KG1 (cell line): ENCODE measurements at regions not wholly inside any gene's neighbourhood (a gene's known extent, or its start where the extent isn't known, plus 50 kb on each side); places are given as distances from the start of the nearest gene placed in this dataset.

Experiments used
- DNase-seq: peaks from one replicate; lab custom pipeline; 2025; lab: John Stamatoyannopoulos, UW

GRCh38 chr1:14499312-14500040, 99.0 kb upstream of the KAZN start:
- DNase-seq = no peak

- DNase-seq = no peak
Measured at GRCh38 chr1:14500041-14500440, 98.4 kb upstream of the KAZN start.

- DNase-seq = no peak
Measured at GRCh38 chr1:14500912-14501311, 97.6 kb upstream of the KAZN start.

GRCh38 chr1:14504517-14504916, 94.0 kb upstream of the KAZN start:
- no peak for DNase-seq

- DNase-seq = no peak
Measured at GRCh38 chr1:14506471-14507255, 91.8 kb upstream of the KAZN start.

DNA sequence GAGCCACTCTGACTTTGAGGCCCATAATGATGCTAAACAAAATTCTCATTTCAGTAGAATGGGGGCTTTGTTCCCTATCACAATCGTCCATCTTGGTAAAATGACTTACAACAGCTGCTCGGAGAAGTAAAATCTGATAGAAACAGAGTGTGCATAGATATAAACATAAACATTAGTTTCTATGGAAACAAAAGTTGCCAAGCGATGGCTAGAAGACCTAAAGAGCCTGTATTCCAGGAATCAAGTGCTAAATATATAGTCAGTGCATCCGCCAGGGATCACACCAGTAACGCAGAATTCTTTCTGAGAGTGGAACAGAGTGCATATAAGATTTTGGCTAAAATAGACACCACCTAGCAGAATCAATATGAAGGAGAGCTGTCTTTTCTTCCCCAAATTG, 91.2 kb upstream of the KAZN start:
- DNase-seq = no peak

- DNase-seq = no peak
Measured at GRCh38 chr1:14508613-14509012, 89.9 kb upstream of the KAZN start.

DNA sequence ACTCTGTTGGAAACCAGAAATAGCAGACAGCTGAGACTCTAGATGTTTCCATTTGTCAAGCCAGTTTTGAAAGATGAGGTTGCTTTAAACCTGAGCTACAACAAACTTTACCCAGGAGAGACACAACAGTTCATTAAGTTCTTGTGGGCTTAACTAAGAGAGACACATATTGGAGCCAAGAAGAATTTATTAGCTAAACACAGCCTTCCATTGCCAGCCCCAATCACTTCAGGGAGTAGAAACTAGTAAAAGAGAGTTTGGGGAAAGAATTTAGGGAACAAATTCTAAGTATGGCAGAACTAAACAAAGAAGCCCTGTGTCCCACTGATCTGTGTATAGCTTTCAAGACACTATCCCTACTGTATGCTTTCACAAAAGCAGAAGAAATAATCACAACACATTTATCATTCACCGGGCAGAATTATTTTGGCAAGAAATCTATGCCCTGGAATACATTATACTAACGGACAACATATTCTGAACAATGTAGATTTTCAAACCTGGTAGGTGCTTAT, 87.3 kb upstream of the KAZN start:
- no peak for DNase-seq

DNA sequence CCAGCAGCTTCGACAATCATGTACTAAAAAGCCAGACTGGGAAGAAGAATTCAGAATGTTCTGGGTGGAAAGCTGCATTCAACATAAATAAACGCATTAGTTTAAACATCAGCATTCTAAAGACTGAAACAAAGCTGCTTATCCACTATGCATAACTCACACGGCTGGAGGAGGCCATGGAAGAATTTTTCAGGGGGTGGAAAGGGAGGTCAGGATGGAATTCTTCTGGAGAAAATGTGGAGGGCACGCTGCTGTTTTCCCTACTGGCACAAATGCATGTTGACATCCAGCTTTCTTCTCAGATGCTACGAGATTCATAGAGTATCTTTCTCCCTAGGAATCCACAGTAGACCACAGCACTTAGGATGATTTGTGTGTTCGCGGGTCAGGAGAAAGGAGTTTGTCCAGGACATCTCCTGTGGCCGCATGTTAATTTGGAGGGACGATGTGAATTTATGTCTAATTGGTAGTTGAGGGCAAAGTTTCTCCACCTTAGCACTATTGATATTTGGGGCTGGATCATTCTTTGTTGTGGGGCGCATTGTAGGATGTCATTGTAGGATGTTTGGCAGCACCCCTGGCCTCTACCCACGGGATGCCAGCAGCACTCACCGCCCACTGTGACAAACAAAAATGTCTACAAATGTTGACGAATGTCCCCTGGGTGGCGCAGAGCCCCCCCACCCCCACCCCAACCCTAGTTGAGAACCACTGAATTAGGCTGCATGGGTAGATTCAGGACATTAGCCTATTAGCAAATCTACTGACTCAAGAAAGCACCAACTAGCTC, 86.5 kb upstream of the KAZN start:
- DNase-seq = no peak

- DNase-seq = no peak
Measured at GRCh38 chr1:14513111-14513510, 85.4 kb upstream of the KAZN start.

DNA sequence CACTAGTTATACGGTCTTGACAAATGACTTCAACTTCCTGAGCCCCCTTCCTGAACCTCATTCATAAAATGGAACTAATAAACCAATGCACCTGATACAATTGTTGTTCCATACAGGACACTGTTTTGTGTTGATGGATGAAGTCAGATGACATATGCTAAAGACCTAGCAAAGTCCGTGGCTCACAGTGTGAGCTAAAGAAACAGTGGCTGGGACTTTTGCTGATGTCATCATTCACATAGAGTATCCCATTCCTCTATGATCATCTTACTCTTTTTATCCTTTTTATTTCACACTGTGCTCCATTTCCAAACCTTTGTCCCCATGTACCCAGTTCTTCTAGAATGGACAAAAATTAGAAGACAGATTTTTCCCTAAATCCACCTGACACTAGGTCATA, 83.7 kb upstream of the KAZN start:
- no peak for DNase-seq

- DNase-seq = no peak
Measured at GRCh38 chr1:14516974-14517840, 81.3 kb upstream of the KAZN start.

- no peak for DNase-seq
Measured at GRCh38 chr1:14517841-14518180, 80.7 kb upstream of the KAZN start.

DNA sequence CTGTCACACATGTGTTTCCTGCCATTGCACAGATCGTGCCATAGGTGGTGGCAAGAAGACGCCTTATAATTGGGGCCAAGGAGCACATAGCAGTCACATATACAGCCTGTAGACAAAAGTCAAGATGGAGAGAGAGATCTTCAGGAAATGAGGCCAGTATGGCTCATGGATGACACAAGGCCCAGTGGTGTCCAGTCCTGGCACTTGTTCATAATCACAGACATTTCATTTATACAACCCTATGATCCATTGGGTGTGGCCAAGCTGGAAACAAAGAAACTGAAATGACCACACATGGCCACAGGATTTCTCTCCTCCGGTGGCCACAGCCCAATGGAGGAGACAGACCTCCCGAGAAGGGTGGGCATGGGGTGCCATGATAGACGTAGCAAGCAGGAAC, 78.5 kb upstream of the KAZN start:
- DNase-seq = no peak

- DNase-seq = no peak
Measured at GRCh38 chr1:14520514-14521163, 77.8 kb upstream of the KAZN start.

- no peak for DNase-seq
Measured at GRCh38 chr1:14521622-14522021, 76.9 kb upstream of the KAZN start.

GRCh38 chr1:14522077-14522925, 76.2 kb upstream of the KAZN start:
- no peak for DNase-seq

- no peak for DNase-seq
Measured at GRCh38 chr1:14522926-14523241, 75.6 kb upstream of the KAZN start.

DNA sequence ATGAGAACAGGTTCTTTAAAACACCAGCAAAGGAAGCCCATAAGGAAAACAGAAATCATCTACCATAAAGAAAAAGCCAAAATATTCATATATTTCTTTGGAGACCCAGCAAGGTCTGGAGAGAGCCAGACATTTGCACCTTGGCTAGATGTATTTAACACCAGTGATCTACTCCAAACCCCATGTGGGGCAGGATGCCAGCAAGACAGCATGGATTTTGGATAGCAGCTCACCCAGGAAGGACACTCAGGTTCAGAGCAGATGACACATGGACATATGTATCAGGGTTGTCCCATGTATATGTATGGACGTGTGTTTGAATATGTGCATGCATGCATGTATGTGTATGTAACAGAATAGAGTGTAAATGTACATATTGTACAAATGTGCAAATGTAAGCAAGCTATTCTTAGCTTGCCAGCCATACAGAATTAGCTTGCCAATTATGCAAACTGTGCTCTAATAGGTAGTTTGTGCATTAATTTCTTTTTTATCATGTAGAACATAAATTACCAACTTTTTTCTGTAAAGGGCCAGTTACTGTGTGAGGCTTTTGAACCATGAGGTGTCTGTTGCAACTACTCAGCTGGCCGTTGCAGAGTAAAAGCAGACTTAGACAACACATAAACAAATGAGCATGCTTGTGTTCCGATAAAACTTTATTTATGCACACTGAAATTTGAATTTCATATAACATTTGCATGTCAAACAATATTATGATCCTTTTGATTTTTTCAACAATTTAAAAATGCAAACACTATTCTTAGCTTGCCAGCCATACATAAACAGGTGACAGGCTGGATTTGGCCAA, 73.5 kb upstream of the KAZN start:
- no peak for DNase-seq

DNA sequence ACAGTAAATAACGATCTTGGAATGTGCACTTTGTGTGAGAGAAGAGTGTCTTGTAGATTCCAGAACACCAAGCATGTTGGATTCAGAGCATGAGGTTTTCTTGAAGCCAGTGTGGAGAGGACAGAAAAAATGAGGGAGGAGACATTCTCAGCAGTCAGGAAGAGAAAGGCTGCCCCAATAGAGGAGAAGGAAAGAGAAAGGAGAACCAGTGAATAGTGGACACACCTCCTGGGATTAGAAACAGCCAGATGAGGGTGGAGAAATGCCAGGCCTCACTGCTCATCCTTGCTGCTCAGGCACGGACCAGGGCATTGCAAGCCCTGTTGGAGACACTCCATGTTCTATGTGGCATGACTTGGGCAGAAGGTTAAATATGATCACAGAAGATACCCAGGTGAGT, 69.0 kb upstream of the KAZN start:
- no peak for DNase-seq
